Upper lobe of left lung (tissue), 6 donors: ENCODE measurements at regions not wholly inside any gene's neighbourhood (a gene's known extent, or its start where the extent isn't known, plus 50 kb on each side); places are given as distances from the start of the nearest gene placed in this dataset.

ENCODE experiments used
- ATAC-seq, 2 donors: fragments of 200-7000 bp; cut with Tn5 transposase; one replicate each; pipeline ENCODE4 v1.9.1; 2022; ENCODE audit warnings: mild to moderate bottlenecking in 2 of 2, moderate library complexity in 2 of 2; ENCODE audit not compliant: low FRiP score in 2 of 2
- DNase-seq, 2 donors: peaks; one replicate each; pipeline ENCODE4 v3.0.0-alpha.2; 2019 to 2020
- H3K27ac ChIP-seq, 4 donors: fragments of 200-600 bp; sonication (generic); one replicate each; pipeline ENCODE4 v1.5.1; 2016 to 2019
- H3K27me3 ChIP-seq, 4 donors: fragments of 200-600 bp; sonication (generic); one replicate each; pipeline ENCODE4 v1.5.1; 2017 to 2019
- H3K36me3 ChIP-seq, 4 donors: fragments of 200-600 bp; sonication (generic); one replicate each; pipeline ENCODE4 v1.5.1; 2016 to 2019
- H3K4me1 ChIP-seq, 4 donors: fragments of 200-600 bp; sonication (generic); one replicate each; pipeline ENCODE4 v1.5.1; 2018 to 2019
- H3K4me3 ChIP-seq, 4 donors: fragments of 200-600 bp; sonication (generic); one replicate each; pipeline ENCODE4 v1.5.1; 2017 to 2019; ENCODE audit warnings: mild to moderate bottlenecking in 2 of 4, moderate library complexity in 1 of 4
- H3K9me3 ChIP-seq, 4 donors: fragments of 200-600 bp; sonication (generic); one replicate each; pipeline ENCODE4 v1.5.1; 2018 to 2019
- CTCF ChIP-seq, 6 experiments: fragments of 450-650 bp in 4 of 6; fragments of 200-600 bp in 2 of 6; sonication (generic) in 2 of 6; IDR thresholded peaks; one replicate each; pipeline ENCODE4 v1.5.1; 2016 to 2019; ENCODE audit warnings: antibody characterized with exemption in 6 of 6
- EP300 ChIP-seq, 4 donors: sonication (generic); formaldehyde crosslinking; IDR thresholded peaks; one replicate each; pipeline ENCODE4 v1.5.1; 2017; ENCODE audit warnings: antibody characterized with exemption in 4 of 4, control low read depth in 2 of 4
- POLR2A ChIP-seq, 4 donors: fragments of 450-650 bp; IDR thresholded peaks; one replicate each; pipeline ENCODE4 v1.5.1; 2016 to 2017; ENCODE audit warnings: antibody characterized with exemption in 4 of 4, mild to moderate bottlenecking in 2 of 4
- POLR2AphosphoS5 ChIP-seq, 2 donors: sonication (generic); formaldehyde crosslinking; IDR thresholded peaks; one replicate each; pipeline ENCODE4 v1.5.1; 2017; ENCODE audit warnings: antibody characterized with exemption in 2 of 2
- WGBS, 2 donors: methylation state at CpG; one replicate each; pipeline ENCODE4 v1.1.5; 2017 to 2018; 5-methylcytosine and 5-hydroxymethylcytosine counted together
- donor health status: DM: no; HTN: no; CAD: no; lungs with moderate emphysema.
- donor health status: DM: no; HTN: yes; CAD: no; lungs with severe emphysema.

- no peaks in the 10 kb centered on the region for H3K36me3 ChIP-seq
- no peaks in the 10 kb centered on the region for H3K4me1 ChIP-seq
- H3K9me3 ChIP-seq = no peaks in the 10 kb centered on the region
- no peak overlapping the region for H3K4me3 ChIP-seq
- no peak overlapping the region for H3K27ac ChIP-seq
- 84 to 100% methylated on average over 2 to 5 of the region's 5 CpGs for WGBS, 2 donors
- no peaks in the 10 kb centered on the region for H3K27me3 ChIP-seq
- TF ChIP-seq POLR2A (IDR thresholded peaks at IDR 0.05) (no peak), CTCF (IDR thresholded peaks at IDR 0.05) (no peak), POLR2AphosphoS5 (IDR thresholded peaks at IDR 0.05) (no peak), EP300 (IDR thresholded peaks at IDR 0.05) (no peak)
- no peak for ATAC-seq
- no peak for DNase-seq
Measured at GRCh38 chr3:65079560-65079959, 391.8 kb upstream of the ADAMTS9 start.

- no peak for ATAC-seq
- no peak for TF ChIP-seq CTCF (IDR thresholded peaks at IDR 0.05)
Measured at GRCh38 chr3:65078748-65079147, 390.9 kb upstream of the ADAMTS9 start.

GRCh38 chr3:65077124-65077523 is 389.3 kb upstream of the ADAMTS9 start:
- H3K4me3 ChIP-seq = no peak overlapping the region
- 89 to 98% methylated on average over 2 of the region's 2 CpGs for WGBS, 2 donors

More at GRCh38 chr3:65078748-65079147, 390.9 kb upstream of the ADAMTS9 start:
- no peak overlapping the region for H3K27ac ChIP-seq
- H3K4me3 ChIP-seq = no peak overlapping the region
- DNase-seq = no peak
- no peaks in the 10 kb centered on the region for H3K4me1 ChIP-seq
- H3K9me3 ChIP-seq = no peaks in the 10 kb centered on the region
- H3K27me3 ChIP-seq = no peaks in the 10 kb centered on the region
- H3K36me3 ChIP-seq = no peaks in the 10 kb centered on the region

GRCh38 chr3:65070968-65071367 is 383.2 kb upstream of the ADAMTS9 start:
- Histone ChIP-seq H3K27ac (no peak overlapping the region), H3K4me3 (no peak overlapping the region), H3K4me1 (no peaks in the 10 kb centered on the region), H3K9me3 (no peaks in the 10 kb centered on the region), H3K36me3 (no peaks in the 10 kb centered on the region), H3K27me3 (no peaks in the 10 kb centered on the region)
- WGBS, 2 donors = 83 to 86% methylated on average over 3 of the region's 3 CpGs
- TF ChIP-seq CTCF (IDR thresholded peaks at IDR 0.05) = no peak
- TF ChIP-seq EP300 (IDR thresholded peaks at IDR 0.05) = no peak
- no peak for TF ChIP-seq POLR2A (IDR thresholded peaks at IDR 0.05)
- TF ChIP-seq POLR2AphosphoS5 (IDR thresholded peaks at IDR 0.05) = no peak
- DNase-seq (no peak), ATAC-seq (no peak)

More at GRCh38 chr3:65077124-65077523, 389.3 kb upstream of the ADAMTS9 start:
- TF ChIP-seq CTCF (IDR thresholded peaks at IDR 0.05) = no peak
- no peak for TF ChIP-seq EP300 (IDR thresholded peaks at IDR 0.05)
- TF ChIP-seq POLR2AphosphoS5 (IDR thresholded peaks at IDR 0.05) = no peak
- no peak for TF ChIP-seq POLR2A (IDR thresholded peaks at IDR 0.05)
- H3K36me3 ChIP-seq = no peaks in the 10 kb centered on the region
- no peaks in the 10 kb centered on the region for H3K27me3 ChIP-seq
- no peaks in the 10 kb centered on the region for H3K9me3 ChIP-seq
- ATAC-seq (no peak), DNase-seq (no peak)
- no peaks in the 10 kb centered on the region for H3K4me1 ChIP-seq
- no peak overlapping the region for H3K27ac ChIP-seq

- DNase-seq (no peak), ATAC-seq (no peak)
- TF ChIP-seq POLR2AphosphoS5 (IDR thresholded peaks at IDR 0.05) (no peak), EP300 (IDR thresholded peaks at IDR 0.05) (no peak), CTCF (IDR thresholded peaks at IDR 0.05) (no peak), POLR2A (IDR thresholded peaks at IDR 0.05) (no peak)
- Histone ChIP-seq H3K4me1 (no peaks in the 10 kb centered on the region), H3K9me3 (no peaks in the 10 kb centered on the region), H3K4me3 (no peak overlapping the region), H3K27me3 (no peaks in the 10 kb centered on the region), H3K36me3 (no peaks in the 10 kb centered on the region), H3K27ac (no peak overlapping the region)
- 87 to 89% methylated on average over 2 of the region's 2 CpGs for WGBS, 2 donors
Measured at GRCh38 chr3:65060904-65061303, 373.1 kb upstream of the ADAMTS9 start.
